NOMO-1 treated with DMSO at 0.1 percent for 48 hours (cell line): ENCODE measurements at regions not wholly inside any gene's neighbourhood (a gene's known extent, or its start where the extent isn't known, plus 50 kb on each side); places are given as distances from the start of the nearest gene placed in this dataset.

Experiments
- DNase-seq: peaks from one replicate; lab custom pipeline; 2025; ENCODE audit not compliant: unreplicated experiment; lab: John Stamatoyannopoulos, UW

- DNase-seq: no peak
Observed at GRCh38 chr13:99123101-99124045, 77.3 kb upstream of the UBAC2 start.

- DNase-seq: no peak
Observed at GRCh38 chr13:99124046-99124400, 76.6 kb upstream of the UBAC2 start.

GRCh38 chr13:99124794-99125316 is 75.8 kb upstream of the UBAC2 start:
- DNase-seq: peak; percentile 89

- no peak for DNase-seq
Observed at GRCh38 chr13:99125326-99125915, 75.2 kb upstream of the UBAC2 start.

GRCh38 chr13:99126821-99127220 is 73.8 kb upstream of the UBAC2 start:
- no peak for DNase-seq

- no peak for DNase-seq
Observed at GRCh38 chr13:99129050-99129449, 71.6 kb upstream of the UBAC2 start.

- no peak for DNase-seq
Observed at GRCh38 chr13:99129951-99130350, 70.7 kb upstream of the UBAC2 start.

- no peak for DNase-seq
Observed at GRCh38 chr13:99131410-99131809, 69.2 kb upstream of the UBAC2 start.

- no peak for DNase-seq
Observed at GRCh38 chr13:99132295-99132835, 68.3 kb upstream of the UBAC2 start.

GRCh38 chr13:99133230-99133629 is 67.4 kb upstream of the UBAC2 start:
- DNase-seq: no peak

- no peak for DNase-seq
Observed at GRCh38 chr13:99133848-99134247, 66.8 kb upstream of the UBAC2 start.

GRCh38 chr13:99135591-99135990 is 65.1 kb upstream of the UBAC2 start:
- DNase-seq: no peak

GRCh38 chr13:99136427-99136954 is 64.2 kb upstream of the UBAC2 start:
- no peak for DNase-seq

GRCh38 chr13:99140831-99141230 is 59.8 kb upstream of the UBAC2 start:
- no peak for DNase-seq

- DNase-seq: no peak
Observed at GRCh38 chr13:99143904-99144303, 56.8 kb upstream of the UBAC2 start.

- DNase-seq: peak; percentile 92
Observed at GRCh38 chr13:99144306-99144705, 56.3 kb upstream of the UBAC2 start.

GRCh38 chr13:99145461-99145860 is 55.2 kb upstream of the UBAC2 start:
- DNase-seq: no peak

- DNase-seq: no peak
Observed at GRCh38 chr13:99150575-99151361, 49.9 kb upstream of the UBAC2 start.
